Ishikawa (cell line): ENCODE measurements at regions not wholly inside any gene's neighbourhood (a gene's known extent, or its start where the extent isn't known, plus 50 kb on each side); places are given as distances from the start of the nearest gene placed in this dataset.

Experiments
- CEBPB ChIP-seq: IDR thresholded peaks from 2 replicates; pipeline ENCODE4 v1.6.1; 2012
- CREB1 ChIP-seq: IDR thresholded peaks from 2 replicates; pipeline ENCODE4 v1.6.1; 2012; ENCODE audit warnings: low read depth
- EGR1 ChIP-seq: IDR thresholded peaks from 2 replicates; pipeline ENCODE4 v1.6.1; 2012
- EP300 ChIP-seq: IDR thresholded peaks from 2 replicates; pipeline ENCODE4 v1.6.1; 2012; ENCODE audit warnings: borderline replicate concordance
- FOXM1 ChIP-seq: IDR thresholded peaks from 2 replicates; pipeline ENCODE4 v1.6.1; 2012; ENCODE audit warnings: low read depth, borderline replicate concordance
- MAX ChIP-seq: IDR thresholded peaks from 2 replicates; pipeline ENCODE4 v1.6.1; 2012
- NFIC ChIP-seq: IDR thresholded peaks from 2 replicates; pipeline ENCODE4 v1.6.1; 2012
- RAD21 ChIP-seq: IDR thresholded peaks from 2 replicates; pipeline ENCODE4 v1.6.1; 2012; ENCODE audit warnings: low read depth
- REST ChIP-seq: IDR thresholded peaks from 2 replicates; pipeline ENCODE4 v1.6.1; 2012; ENCODE audit warnings: low read depth, mild to moderate bottlenecking
- TAF1 ChIP-seq: IDR thresholded peaks from 2 replicates; pipeline ENCODE4 v1.6.1; 2012; ENCODE audit warnings: low read depth, mild to moderate bottlenecking
- TCF12 ChIP-seq: IDR thresholded peaks from 2 replicates; pipeline ENCODE4 v1.6.1; 2012; ENCODE audit warnings: low read depth
- TEAD4 ChIP-seq: IDR thresholded peaks from 2 replicates; pipeline ENCODE4 v1.6.1; 2012
- USF1 ChIP-seq: IDR thresholded peaks from 2 replicates; pipeline ENCODE4 v1.6.1; 2012
- YY1 ChIP-seq: IDR thresholded peaks from 2 replicates; pipeline ENCODE4 v1.6.1; 2012; ENCODE audit warnings: low read depth
- ZBTB7A ChIP-seq: IDR thresholded peaks from 2 replicates; pipeline ENCODE4 v1.6.1; 2012; ENCODE audit warnings: low read depth

GRCh38 chr16:76824221-76824620, 366.8 kb upstream of the MON1B start:
- TF ChIP-seq TCF12, result no peak
- no peak for TF ChIP-seq YY1
- no peak for TF ChIP-seq REST
- TF ChIP-seq TAF1, result no peak
- no peak for TF ChIP-seq RAD21
- TF ChIP-seq CREB1, result no peak
- no peak for TF ChIP-seq TEAD4
- TF ChIP-seq ZBTB7A, result no peak

GRCh38 chr16:76824791-76825190, 366.2 kb upstream of the MON1B start:
- no peak for TF ChIP-seq TAF1
- no peak for TF ChIP-seq MAX
- no peak for TF ChIP-seq CREB1

GRCh38 chr16:76835339-76835738, 355.7 kb upstream of the MON1B start:
- TF ChIP-seq TCF12, result no peak
- no peak for TF ChIP-seq CEBPB
- no peak for TF ChIP-seq REST
- TF ChIP-seq NFIC, result no peak
- TF ChIP-seq CREB1, result no peak
- no peak for TF ChIP-seq YY1
- no peak for TF ChIP-seq MAX
- no peak for TF ChIP-seq TAF1
- TF ChIP-seq EGR1, result no peak
- TF ChIP-seq EP300, result no peak
- no peak for TF ChIP-seq FOXM1
- no peak for TF ChIP-seq RAD21
- TF ChIP-seq TEAD4, result no peak
- TF ChIP-seq USF1, result no peak
- no peak for TF ChIP-seq ZBTB7A

- no peak for TF ChIP-seq MAX
- TF ChIP-seq EGR1, result no peak
- TF ChIP-seq FOXM1, result no peak
- TF ChIP-seq TAF1, result no peak
- no peak for TF ChIP-seq TCF12
- TF ChIP-seq NFIC, result no peak
- no peak for TF ChIP-seq RAD21
- TF ChIP-seq YY1, result no peak
- TF ChIP-seq CREB1, result no peak
- TF ChIP-seq TEAD4, result no peak
- no peak for TF ChIP-seq ZBTB7A
- TF ChIP-seq REST, result no peak
- no peak for TF ChIP-seq EP300
- no peak for TF ChIP-seq CEBPB
- no peak for TF ChIP-seq USF1
These were observed 355.1 kb upstream of the MON1B start for GRCh38 chr16:76835779-76836300.

GRCh38 chr16:76837872-76838271, 353.1 kb upstream of the MON1B start:
- no peak for TF ChIP-seq NFIC
- TF ChIP-seq YY1, result no peak
- TF ChIP-seq MAX, result no peak
- TF ChIP-seq RAD21, result no peak
- TF ChIP-seq CREB1, result no peak
- TF ChIP-seq TEAD4, result no peak
- no peak for TF ChIP-seq CEBPB
- no peak for TF ChIP-seq USF1
- no peak for TF ChIP-seq ZBTB7A
- no peak for TF ChIP-seq REST
- TF ChIP-seq EGR1, result no peak
- TF ChIP-seq FOXM1, result no peak
- TF ChIP-seq TCF12, result no peak
- TF ChIP-seq TAF1, result no peak
- no peak for TF ChIP-seq EP300
